ENCODE measurements at regions not wholly inside any gene's neighbourhood (a gene's known extent, or its start where the extent isn't known, plus 50 kb on each side); places are given as distances from the start of the nearest gene placed in this dataset.

DNA sequence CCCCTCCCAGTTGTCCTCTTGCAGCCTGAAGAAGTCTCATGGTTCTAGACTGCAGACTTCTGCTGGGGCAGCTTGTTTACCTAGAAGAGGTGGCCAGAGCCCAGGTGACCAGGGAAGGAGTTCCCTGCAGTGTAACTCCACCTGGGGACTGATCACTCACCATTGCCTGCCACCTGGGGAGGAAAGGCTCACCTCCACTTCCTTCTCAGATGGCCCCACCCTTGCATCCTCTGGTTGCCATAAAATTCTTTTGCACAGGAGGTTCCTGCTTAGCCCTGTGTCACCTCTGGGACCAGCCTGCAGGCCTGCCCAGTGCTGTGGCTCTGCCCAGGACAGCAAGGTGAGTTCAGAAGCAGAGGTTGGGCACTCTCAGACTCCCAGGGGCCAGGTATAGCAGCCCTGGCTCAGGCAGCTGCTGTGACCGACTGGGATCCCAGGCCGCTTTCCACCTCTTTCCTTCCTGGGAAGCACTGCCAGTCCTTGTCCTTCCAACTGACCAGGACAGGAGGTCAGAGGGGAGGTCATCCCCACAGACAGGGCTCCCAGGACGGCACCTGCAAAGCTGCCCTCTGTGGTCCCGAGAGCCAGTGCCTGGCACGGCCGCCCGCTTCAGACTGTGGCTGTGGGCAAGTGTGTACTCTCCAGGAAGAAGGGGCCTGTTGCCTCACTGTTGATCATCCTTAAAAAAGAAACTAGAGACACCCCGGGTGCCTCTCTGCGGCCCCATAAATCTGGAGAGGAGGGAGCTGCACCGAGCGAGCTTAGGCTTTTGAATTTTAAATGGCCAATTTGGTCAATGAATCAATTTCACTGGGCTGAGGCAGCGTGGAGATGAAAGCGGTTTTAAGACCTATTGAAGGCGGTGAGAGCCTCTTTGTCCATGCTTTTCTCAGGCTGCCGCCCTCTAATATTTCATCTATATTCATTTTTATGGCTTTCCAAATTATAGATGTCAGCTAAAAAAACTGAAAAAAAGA is 79.5 kb upstream of the C14orf180 start:
- TF ChIP-seq TAF1 (IDR thresholded peaks at IDR 0.05; ENCODE audit: borderline replicate concordance, low read depth, low read length) (no peak), FOXM1 (IDR thresholded peaks at IDR 0.05; ENCODE audit: low read depth) (no peak), NFIC (IDR thresholded peaks at IDR 0.05; ENCODE audit: borderline replicate concordance) (no peak), FOSL2 (IDR thresholded peaks at IDR 0.05; ENCODE audit: borderline replicate concordance, low read depth) (no peak)
- TF ChIP-seq, protein P1, sequence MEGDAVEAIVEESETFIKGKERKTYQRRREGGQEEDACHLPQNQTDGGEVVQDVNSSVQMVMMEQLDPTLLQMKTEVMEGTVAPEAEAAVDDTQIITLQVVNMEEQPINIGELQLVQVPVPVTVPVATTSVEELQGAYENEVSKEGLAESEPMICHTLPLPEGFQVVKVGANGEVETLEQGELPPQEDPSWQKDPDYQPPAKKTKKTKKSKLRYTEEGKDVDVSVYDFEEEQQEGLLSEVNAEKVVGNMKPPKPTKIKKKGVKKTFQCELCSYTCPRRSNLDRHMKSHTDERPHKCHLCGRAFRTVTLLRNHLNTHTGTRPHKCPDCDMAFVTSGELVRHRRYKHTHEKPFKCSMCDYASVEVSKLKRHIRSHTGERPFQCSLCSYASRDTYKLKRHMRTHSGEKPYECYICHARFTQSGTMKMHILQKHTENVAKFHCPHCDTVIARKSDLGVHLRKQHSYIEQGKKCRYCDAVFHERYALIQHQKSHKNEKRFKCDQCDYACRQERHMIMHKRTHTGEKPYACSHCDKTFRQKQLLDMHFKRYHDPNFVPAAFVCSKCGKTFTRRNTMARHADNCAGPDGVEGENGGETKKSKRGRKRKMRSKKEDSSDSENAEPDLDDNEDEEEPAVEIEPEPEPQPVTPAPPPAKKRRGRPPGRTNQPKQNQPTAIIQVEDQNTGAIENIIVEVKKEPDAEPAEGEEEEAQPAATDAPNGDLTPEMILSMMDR (IDR thresholded peaks at IDR 0.05) = no peak

Measured in SK-N-SH (cell line).